Natural killer cell (primary cell): ENCODE measurements at regions not wholly inside any gene's neighbourhood (a gene's known extent, or its start where the extent isn't known, plus 50 kb on each side); places are given as distances from the start of the nearest gene placed in this dataset.

Experiments
- ATAC-seq, 3 donors: fragments of 150-1000 bp in 2 of 3; fragments of 200-7000 bp in 1 of 3; cut with Tn5 transposase; 1 replicate in 1 of 3; 2 replicates in 2 of 3; pipeline ENCODE4 v1.10.0; 2021; ENCODE audit warnings: mild to moderate bottlenecking in 2 of 3, moderate library complexity in 2 of 3
- DNase-seq, 2 donors: peaks; one replicate each; pipeline versions ENCODE4 v3.0.0 to v3.0.0-alpha.2; 2013 to 2021; ENCODE audit warnings: mixed read lengths in 1 of 2
- H3K27ac ChIP-seq: one replicate; pipeline ENCODE4 v1.5.1; 2013; ENCODE audit warnings: mild to moderate bottlenecking, low read length
- H3K27me3 ChIP-seq: one replicate; pipeline ENCODE4 v1.6.1; 2013; ENCODE audit warnings: low read length; ENCODE audit not compliant: control insufficient read depth, insufficient read depth
- H3K36me3 ChIP-seq: one replicate; pipeline ENCODE4 v1.6.1; 2013; ENCODE audit warnings: low read length; ENCODE audit not compliant: control insufficient read depth, insufficient read depth
- H3K4me1 ChIP-seq: one replicate; pipeline ENCODE4 v1.6.1; 2013; ENCODE audit warnings: low read length; ENCODE audit not compliant: control insufficient read depth, insufficient read depth
- H3K4me3 ChIP-seq: one replicate; pipeline ENCODE4 v1.5.1; 2013; ENCODE audit warnings: low read length
- H3K9me3 ChIP-seq: one replicate; pipeline ENCODE4 v1.6.1; 2013; ENCODE audit warnings: low read length; ENCODE audit not compliant: control insufficient read depth, insufficient read depth
- H3K27ac Mint-ChIP-seq, 2 donors: one replicate each; pipeline ENCODE4 v1.8.0; 2022; ENCODE audit warnings: mild to moderate bottlenecking in 2 of 2, mixed read lengths in 2 of 2, moderate library complexity in 1 of 2
- H3K27me3 Mint-ChIP-seq, 2 donors: one replicate each; pipeline ENCODE4 v1.8.0; 2022; ENCODE audit warnings: low read depth in 2 of 2, mixed read lengths in 2 of 2
- H3K36me3 Mint-ChIP-seq: one replicate; pipeline ENCODE4 v1.8.0; 2022; ENCODE audit warnings: mixed read lengths
- H3K4me1 Mint-ChIP-seq, 2 donors: one replicate each; pipeline ENCODE4 v1.8.0; 2022; ENCODE audit warnings: mixed read lengths in 2 of 2
- H3K4me3 Mint-ChIP-seq: one replicate; pipeline ENCODE4 v1.8.0; 2022; ENCODE audit warnings: mild to moderate bottlenecking, moderate library complexity, mixed read lengths
- H3K9me3 Mint-ChIP-seq, 2 donors: one replicate each; pipeline ENCODE4 v1.8.0; 2022; ENCODE audit warnings: mixed read lengths in 2 of 2
- WGBS: methylation state at CpG from one replicate; pipeline ENCODE4 v1.1.7; 2013; ENCODE audit warnings: missing lambda C conversion rate; ENCODE audit not compliant: insufficient coverage; 5-methylcytosine and 5-hydroxymethylcytosine counted together
- intact Hi-C: fragments of 100-400 bp; cut with micrococcal nuclease; formaldehyde crosslinking; loops from one replicate; pipeline ENCODE4 v1.14.2; 2022
- TF ChIP-seq, protein P1 (sequence below): fragments of 200-600 bp; IDR thresholded peaks from one replicate; pipeline ENCODE4 v1.8.0; 2022; ENCODE audit warnings: antibody characterized with exemption

- Histone ChIP-seq H3K9me3 (no peaks in the 10 kb centered on the region), H3K27ac (no peak overlapping the region), H3K27me3 (no peaks in the 10 kb centered on the region), H3K4me3 (no peak overlapping the region), H3K4me1 (no peaks in the 10 kb centered on the region), H3K36me3 (no peaks in the 10 kb centered on the region)
- Mint-ChIP-seq H3K27ac (no peak overlapping the region), H3K27me3 (no peaks in the 10 kb centered on the region), H3K9me3 (peaks cover 2 to 5% of the 10 kb centered on the region in 2 donors), H3K4me3 (no peak overlapping the region), H3K4me1 (no peaks in the 10 kb centered on the region), H3K36me3 (no peaks in the 10 kb centered on the region)
- intact Hi-C loops, result no loop called here
- 88% methylated on average over 1 of the region's 1 CpG for WGBS
- no peak for DNase-seq
- ATAC-seq, result no peak
- TF ChIP-seq, protein P1, sequence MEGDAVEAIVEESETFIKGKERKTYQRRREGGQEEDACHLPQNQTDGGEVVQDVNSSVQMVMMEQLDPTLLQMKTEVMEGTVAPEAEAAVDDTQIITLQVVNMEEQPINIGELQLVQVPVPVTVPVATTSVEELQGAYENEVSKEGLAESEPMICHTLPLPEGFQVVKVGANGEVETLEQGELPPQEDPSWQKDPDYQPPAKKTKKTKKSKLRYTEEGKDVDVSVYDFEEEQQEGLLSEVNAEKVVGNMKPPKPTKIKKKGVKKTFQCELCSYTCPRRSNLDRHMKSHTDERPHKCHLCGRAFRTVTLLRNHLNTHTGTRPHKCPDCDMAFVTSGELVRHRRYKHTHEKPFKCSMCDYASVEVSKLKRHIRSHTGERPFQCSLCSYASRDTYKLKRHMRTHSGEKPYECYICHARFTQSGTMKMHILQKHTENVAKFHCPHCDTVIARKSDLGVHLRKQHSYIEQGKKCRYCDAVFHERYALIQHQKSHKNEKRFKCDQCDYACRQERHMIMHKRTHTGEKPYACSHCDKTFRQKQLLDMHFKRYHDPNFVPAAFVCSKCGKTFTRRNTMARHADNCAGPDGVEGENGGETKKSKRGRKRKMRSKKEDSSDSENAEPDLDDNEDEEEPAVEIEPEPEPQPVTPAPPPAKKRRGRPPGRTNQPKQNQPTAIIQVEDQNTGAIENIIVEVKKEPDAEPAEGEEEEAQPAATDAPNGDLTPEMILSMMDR, result no peak
These were observed 125.1 kb upstream of the LOC128125822 start for GRCh38 chr6:63447134-63447533.

DNA sequence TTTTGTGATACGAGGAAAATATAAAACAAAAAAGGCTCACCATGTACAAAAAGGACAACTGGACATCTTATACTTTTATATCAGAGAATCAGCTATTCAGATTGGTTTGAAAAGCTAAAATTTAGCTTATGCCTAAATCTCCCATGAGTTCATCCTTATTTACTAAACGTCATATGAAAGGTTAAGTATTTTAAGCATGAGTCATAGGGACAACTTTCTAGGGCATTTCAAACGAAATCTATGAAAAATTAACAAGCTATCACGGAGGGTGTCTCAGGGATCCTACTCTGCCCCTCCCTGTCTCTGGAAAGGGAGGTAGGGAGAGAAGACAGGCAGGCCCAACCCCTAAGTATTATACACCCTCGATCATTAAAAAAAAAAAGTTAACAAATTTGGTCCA is 124.1 kb upstream of the LOC128125822 start:
- WGBS, result 67% methylated on average over 1 of the region's 5 CpGs
- H3K4me1 Mint-ChIP-seq, result no peaks in the 10 kb centered on the region

GRCh38 chr6:63449714-63450113 is 122.6 kb upstream of the LOC128125822 start:
- H3K36me3 Mint-ChIP-seq, result no peaks in the 10 kb centered on the region
- Histone ChIP-seq H3K9me3 (no peaks in the 10 kb centered on the region), H3K4me1 (no peaks in the 10 kb centered on the region), H3K27ac (no peak overlapping the region), H3K27me3 (no peaks in the 10 kb centered on the region), H3K4me3 (no peak overlapping the region), H3K36me3 (no peaks in the 10 kb centered on the region)
- H3K27me3 Mint-ChIP-seq, result no peaks in the 10 kb centered on the region
- intact Hi-C loops, result no loop called here
- H3K4me1 Mint-ChIP-seq, result no peaks in the 10 kb centered on the region
- H3K27ac Mint-ChIP-seq, result no peak overlapping the region
- WGBS, result 100% methylated on average over 1 of the region's 2 CpGs
- H3K4me3 Mint-ChIP-seq, result no peak overlapping the region
- DNase-seq (no peak), ATAC-seq (no peak)
- TF ChIP-seq, protein P1, result no peak
- peaks cover 2 to 5% of the 10 kb centered on the region in 2 donors for H3K9me3 Mint-ChIP-seq

More for the DNA sequence above, 124.1 kb upstream of the LOC128125822 start:
- no peaks in the 10 kb centered on the region for H3K27me3 Mint-ChIP-seq
- intact Hi-C loops, result no loop called here
- H3K27ac Mint-ChIP-seq, result no peak overlapping the region
- no peaks in the 10 kb centered on the region for H3K36me3 Mint-ChIP-seq
- TF ChIP-seq, protein P1, result no peak
- no peaks in the 10 kb centered on the region for H3K4me1 ChIP-seq
- peaks cover 2 to 5% of the 10 kb centered on the region in 2 donors for H3K9me3 Mint-ChIP-seq
- no peak overlapping the region for H3K4me3 Mint-ChIP-seq
- H3K27me3 ChIP-seq, result no peaks in the 10 kb centered on the region
- no peak overlapping the region for H3K4me3 ChIP-seq
- no peak for ATAC-seq
- no peaks in the 10 kb centered on the region for H3K36me3 ChIP-seq
- no peak for DNase-seq
- no peaks in the 10 kb centered on the region for H3K9me3 ChIP-seq
- no peak overlapping the region for H3K27ac ChIP-seq

DNA sequence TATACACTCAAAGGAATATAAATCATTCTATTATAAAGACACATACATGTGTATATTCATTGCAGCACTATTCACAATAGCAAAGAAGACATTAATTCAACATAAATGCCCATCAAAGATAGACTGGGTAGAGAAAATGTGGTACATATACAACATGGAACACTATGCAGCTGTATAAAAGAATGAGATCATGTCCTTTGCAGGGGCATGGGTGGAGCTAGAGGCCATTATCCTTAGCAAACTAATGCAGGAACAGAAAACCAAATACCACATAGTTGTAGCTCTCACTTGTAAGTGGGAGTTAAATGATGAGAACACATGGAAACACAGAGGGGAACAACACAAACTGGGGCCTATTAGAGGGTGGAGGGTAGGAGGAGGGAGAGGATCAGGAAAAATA is 121.0 kb upstream of the LOC128125822 start:
- Histone ChIP-seq H3K27ac (no peak overlapping the region), H3K4me1 (no peaks in the 10 kb centered on the region), H3K27me3 (no peaks in the 10 kb centered on the region), H3K4me3 (no peak overlapping the region), H3K9me3 (no peaks in the 10 kb centered on the region), H3K36me3 (no peaks in the 10 kb centered on the region)
- Mint-ChIP-seq H3K4me1 (no peaks in the 10 kb centered on the region), H3K4me3 (no peak overlapping the region), H3K27ac (no peak overlapping the region), H3K27me3 (no peaks in the 10 kb centered on the region), H3K36me3 (no peaks in the 10 kb centered on the region), H3K9me3 (peaks cover 2 to 5% of the 10 kb centered on the region in 2 donors)
- DNase-seq, result no peak
- no peak for ATAC-seq
- TF ChIP-seq, protein P1, result no peak
- intact Hi-C loops, result no loop called here
